ACC112 (cell line): ENCODE measurements at regions not wholly inside any gene's neighbourhood (a gene's known extent, or its start where the extent isn't known, plus 50 kb on each side); places are given as distances from the start of the nearest gene placed in this dataset.

Source experiments
- H2AFZ ChIP-seq: fragments of 200-600 bp; sonication (generic); one replicate; pipeline ENCODE4 v1.6.0; 2017; ENCODE audit warnings: antibody characterized with exemption, low read length; ENCODE audit not compliant: unreplicated experiment
- H3K27ac ChIP-seq: fragments of 200-600 bp; sonication (generic); 2 replicates; pipeline ENCODE4 v1.5.1; 2014; ENCODE audit warnings: low read depth, mild to moderate bottlenecking, antibody characterized with exemption, low read length, moderate library complexity
- H3K27me3 ChIP-seq: fragments of 200-600 bp; sonication (generic); 2 replicates; pipeline ENCODE4 v1.6.1; 2014; ENCODE audit warnings: mild to moderate bottlenecking, antibody characterized with exemption, low read length, moderate library complexity, mixed read lengths; ENCODE audit not compliant: insufficient read depth
- H3K36me3 ChIP-seq: fragments of 200-600 bp; sonication (generic); 2 replicates; pipeline ENCODE4 v1.6.1; 2016; ENCODE audit warnings: mild to moderate bottlenecking, antibody characterized with exemption, low read length, moderate library complexity, mixed read lengths; ENCODE audit not compliant: insufficient read depth
- H3K4me1 ChIP-seq: fragments of 200-600 bp; sonication (generic); one replicate; pipeline ENCODE4 v1.6.1; 2016; ENCODE audit warnings: low read length, mixed read lengths; ENCODE audit not compliant: insufficient read depth, unreplicated experiment, control insufficient read depth
- H3K4me3 ChIP-seq: fragments of 200-600 bp; sonication (generic); 2 replicates; pipeline ENCODE4 v1.5.1; 2014; ENCODE audit warnings: mild to moderate bottlenecking, low read depth, low read length
- H3K79me2 ChIP-seq: fragments of 200-600 bp; sonication (generic); one replicate; pipeline ENCODE4 v1.6.0; 2016; ENCODE audit warnings: low read length; ENCODE audit not compliant: control insufficient read depth, unreplicated experiment, insufficient read depth

GRCh38 chr5:126065061-126065460 is 358.1 kb upstream of the GRAMD2B start:
- Histone ChIP-seq H3K27ac (no peak overlapping the region), H3K27me3 (no peaks in the 10 kb centered on the region), H3K4me3 (no peak overlapping the region), H3K36me3 (no peaks in the 10 kb centered on the region), H3K79me2 (no peaks in the 10 kb centered on the region), H3K4me1 (no peaks in the 10 kb centered on the region), H2AFZ (no peak overlapping the region)

- Histone ChIP-seq H3K4me1 (no peaks in the 10 kb centered on the region), H3K27me3 (no peaks in the 10 kb centered on the region), H3K4me3 (no peak overlapping the region), H3K36me3 (no peaks in the 10 kb centered on the region), H3K27ac (no peak overlapping the region), H2AFZ (no peak overlapping the region), H3K79me2 (no peaks in the 10 kb centered on the region)
These were observed 356.4 kb upstream of the GRAMD2B start for GRCh38 chr5:126066836-126067235.

GRCh38 chr5:126067404-126067803 is 355.8 kb upstream of the GRAMD2B start:
- no peaks in the 10 kb centered on the region for H3K4me1 ChIP-seq
- H3K27me3 ChIP-seq: no peaks in the 10 kb centered on the region
- no peaks in the 10 kb centered on the region for H3K36me3 ChIP-seq
- no peaks in the 10 kb centered on the region for H3K79me2 ChIP-seq
- H3K27ac ChIP-seq: no peak overlapping the region
- H2AFZ ChIP-seq: no peak overlapping the region
- no peak overlapping the region for H3K4me3 ChIP-seq

GRCh38 chr5:126069329-126069728 is 353.9 kb upstream of the GRAMD2B start:
- Histone ChIP-seq H3K36me3 (no peaks in the 10 kb centered on the region), H2AFZ (no peak overlapping the region), H3K27ac (no peak overlapping the region), H3K4me3 (no peak overlapping the region), H3K79me2 (no peaks in the 10 kb centered on the region), H3K27me3 (no peaks in the 10 kb centered on the region), H3K4me1 (no peaks in the 10 kb centered on the region)

DNA sequence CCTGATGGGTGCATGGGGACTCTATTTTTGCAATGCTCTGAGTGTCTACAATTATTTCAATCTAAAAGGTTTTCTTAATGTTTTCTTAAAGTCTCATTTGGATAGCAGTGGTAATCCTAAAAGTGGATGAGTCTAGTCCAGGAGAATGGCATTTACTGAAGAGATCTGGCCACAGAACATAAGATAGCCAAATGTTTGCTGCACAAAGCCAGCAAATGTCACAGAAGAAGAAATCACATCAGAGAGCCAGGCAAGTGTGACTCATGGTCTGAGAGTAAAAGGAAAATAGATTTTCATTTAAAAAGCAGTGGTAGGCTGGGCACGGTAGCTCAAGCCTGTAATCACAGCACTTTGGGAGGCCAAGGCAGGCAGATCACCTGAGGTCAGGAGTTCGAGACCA is 352.7 kb upstream of the GRAMD2B start:
- Histone ChIP-seq H3K27ac (no peak overlapping the region), H3K4me3 (no peak overlapping the region), H3K79me2 (no peaks in the 10 kb centered on the region), H3K27me3 (no peaks in the 10 kb centered on the region), H3K4me1 (no peaks in the 10 kb centered on the region), H2AFZ (no peak overlapping the region), H3K36me3 (no peaks in the 10 kb centered on the region)

- Histone ChIP-seq H3K27ac (no peak overlapping the region), H3K27me3 (no peaks in the 10 kb centered on the region), H3K4me1 (no peaks in the 10 kb centered on the region), H3K79me2 (no peaks in the 10 kb centered on the region), H2AFZ (no peak overlapping the region), H3K36me3 (no peaks in the 10 kb centered on the region), H3K4me3 (no peak overlapping the region)
These were observed 348.7 kb upstream of the GRAMD2B start for GRCh38 chr5:126074538-126074937.

GRCh38 chr5:126079266-126079665 is 343.9 kb upstream of the GRAMD2B start:
- no peaks in the 10 kb centered on the region for H3K4me1 ChIP-seq
- no peaks in the 10 kb centered on the region for H3K36me3 ChIP-seq
- no peak overlapping the region for H2AFZ ChIP-seq
- H3K27ac ChIP-seq: no peak overlapping the region
- no peaks in the 10 kb centered on the region for H3K27me3 ChIP-seq
- H3K79me2 ChIP-seq: no peaks in the 10 kb centered on the region
- no peak overlapping the region for H3K4me3 ChIP-seq

DNA sequence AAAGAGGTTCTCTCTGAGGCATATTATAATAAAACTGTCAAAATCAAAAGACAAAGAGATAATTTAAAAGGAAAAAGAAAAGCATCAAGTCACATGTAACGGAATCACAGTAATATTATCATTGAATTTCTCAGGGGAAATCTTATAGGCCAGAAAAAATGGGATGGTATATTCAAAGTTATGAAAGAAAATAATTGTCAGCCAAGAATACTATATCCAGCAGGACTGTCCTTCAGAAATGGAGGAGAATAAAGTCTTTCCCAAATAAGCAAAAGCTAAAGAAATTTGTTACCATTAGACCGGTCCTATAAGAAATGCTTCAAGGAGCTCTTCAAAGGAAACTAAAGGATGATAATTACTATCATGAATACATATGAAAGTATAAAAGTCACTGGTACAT is 342.0 kb upstream of the GRAMD2B start:
- Histone ChIP-seq H3K27ac (no peak overlapping the region), H3K79me2 (no peaks in the 10 kb centered on the region), H3K36me3 (no peaks in the 10 kb centered on the region), H3K4me1 (no peaks in the 10 kb centered on the region), H2AFZ (no peak overlapping the region), H3K27me3 (no peaks in the 10 kb centered on the region), H3K4me3 (no peak overlapping the region)

- Histone ChIP-seq H3K27me3 (no peaks in the 10 kb centered on the region), H3K27ac (no peak overlapping the region), H2AFZ (no peak overlapping the region), H3K4me1 (peaks cover under 1% of the 10 kb centered on the region), H3K36me3 (no peaks in the 10 kb centered on the region), H3K79me2 (no peaks in the 10 kb centered on the region), H3K4me3 (no peak overlapping the region)
These were observed 330.2 kb upstream of the GRAMD2B start for GRCh38 chr5:126093041-126093440.

GRCh38 chr5:126093718-126094117 is 329.5 kb upstream of the GRAMD2B start:
- Histone ChIP-seq H3K27ac (no peak overlapping the region), H2AFZ (no peak overlapping the region), H3K36me3 (no peaks in the 10 kb centered on the region), H3K27me3 (no peaks in the 10 kb centered on the region), H3K79me2 (no peaks in the 10 kb centered on the region), H3K4me3 (no peak overlapping the region), H3K4me1 (peaks cover 6% of the 10 kb centered on the region)

- peaks cover 6% of the 10 kb centered on the region for H3K4me1 ChIP-seq
- no peak overlapping the region for H2AFZ ChIP-seq
- no peak overlapping the region for H3K4me3 ChIP-seq
- H3K27me3 ChIP-seq: no peaks in the 10 kb centered on the region
- H3K36me3 ChIP-seq: no peaks in the 10 kb centered on the region
- no peak overlapping the region for H3K27ac ChIP-seq
- no peaks in the 10 kb centered on the region for H3K79me2 ChIP-seq
These were observed 328.2 kb upstream of the GRAMD2B start for GRCh38 chr5:126094991-126095390.
